ENCODE measurements at regions not wholly inside any gene's neighbourhood (a gene's known extent, or its start where the extent isn't known, plus 50 kb on each side); places are given as distances from the start of the nearest gene placed in this dataset.

DNA sequence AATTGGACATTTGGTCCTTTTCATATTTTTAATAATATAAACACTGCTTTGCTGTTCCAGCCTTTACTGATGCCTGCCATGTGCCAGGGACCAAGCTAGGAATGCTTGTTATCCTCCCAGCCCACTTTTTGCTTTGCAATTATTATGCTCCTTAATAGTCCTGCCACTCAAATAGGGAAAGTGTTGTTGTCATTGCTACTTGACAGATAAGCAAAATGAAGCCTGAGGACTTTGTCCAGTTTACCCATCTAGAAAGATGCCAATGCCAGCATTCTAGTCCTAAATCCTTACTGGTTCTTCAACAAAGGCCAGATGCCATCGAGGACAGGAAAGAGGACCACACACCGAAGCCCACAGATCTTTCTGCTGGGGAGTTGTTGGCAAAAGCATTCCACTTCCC, 246.5 kb downstream of the EMP1 start:
- ChIA-PET POLR2A (no interaction called here), CTCF (interaction anchor here (1.5 kb wide), 1 partner anchor 32 kb away, joined by 3 read pairs; no protein-coding TSS in a partner anchor)
- Histone ChIP-seq H3K4me1 (ENCODE audit: control insufficient read depth in 1 of 2, insufficient read depth in 2 of 2, low read depth in 1 of 2, low read length in 1 of 2) (no peaks in the 10 kb centered on the region), H3K9ac (no peak overlapping the region), H3K9me3 (no peaks in the 10 kb centered on the region), H3K4me3 (ENCODE audit: low read depth in 2 of 2, low read length in 1 of 2) (no peak overlapping the region), H3K4me2 (no peak overlapping the region), H3K27ac (ENCODE audit: low read depth in 2 of 2, low read length in 1 of 2) (no peak overlapping the region), H3K9me2 (no peaks in the 10 kb centered on the region), H3K79me2 (ENCODE audit: insufficient read depth) (no peaks in the 10 kb centered on the region), H4K20me1 (ENCODE audit: insufficient read depth) (no peaks in the 10 kb centered on the region), H2AFZ (ENCODE audit: low read depth) (no peak overlapping the region), H3F3A (replicated peaks; ENCODE audit: insufficient read depth) (no peaks in the 10 kb centered on the region), H3K27me3 (ENCODE audit: insufficient read depth) (no peaks in the 10 kb centered on the region; the same call in 1 of the 2 replicates), H3K36me3 (replicated peaks in 1 of 2; ENCODE audit: control insufficient read depth in 1 of 2, insufficient read depth in 2 of 2, low read length in 1 of 2) (no peaks in the 10 kb centered on the region)
- 41% methylated on average over 2 of the region's 2 CpGs for WGBS (ENCODE audit: low lambda C conversion rate)
- DNase-seq, result no peak
- TF ChIP-seq NRF1 (IDR thresholded peaks at IDR 0.05; ENCODE audit: low read depth, low read length) (no peak), YY1 (IDR thresholded peaks at IDR 0.05; ENCODE audit: low read depth) (no peak), NFIC (IDR thresholded peaks at IDR 0.05; ENCODE audit: borderline replicate concordance) (no peak), CHD2 (IDR thresholded peaks at IDR 0.05; ENCODE audit: low read length, partially characterized antibody) (no peak), POLR2AphosphoS5 (IDR thresholded peaks at IDR 0.05; ENCODE audit: low read depth, low read length) (no peak), ZBTB33 (IDR thresholded peaks at IDR 0.05; ENCODE audit: borderline replicate concordance, low read depth) (no peak), FOSL2 (IDR thresholded peaks at IDR 0.05; ENCODE audit: borderline replicate concordance, low read depth) (no peak), RCOR1 (IDR thresholded peaks at IDR 0.05; ENCODE audit: low read length) (no peak), FOXM1 (IDR thresholded peaks at IDR 0.05; ENCODE audit: low read depth) (no peak), REST (IDR thresholded peaks at IDR 0.05; ENCODE audit: low read depth, low read length) (no peak)
- TF ChIP-seq, protein P1, sequence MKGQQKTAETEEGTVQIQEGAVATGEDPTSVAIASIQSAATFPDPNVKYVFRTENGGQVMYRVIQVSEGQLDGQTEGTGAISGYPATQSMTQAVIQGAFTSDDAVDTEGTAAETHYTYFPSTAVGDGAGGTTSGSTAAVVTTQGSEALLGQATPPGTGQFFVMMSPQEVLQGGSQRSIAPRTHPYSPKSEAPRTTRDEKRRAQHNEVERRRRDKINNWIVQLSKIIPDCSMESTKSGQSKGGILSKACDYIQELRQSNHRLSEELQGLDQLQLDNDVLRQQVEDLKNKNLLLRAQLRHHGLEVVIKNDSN (IDR thresholded peaks at IDR 0.05; ENCODE audit: borderline replicate concordance, low read depth), result no peak

GRCh38 chr12:13442457-13442856, 245.9 kb downstream of the EMP1 start:
- WGBS (ENCODE audit: low lambda C conversion rate), result 53% methylated on average over 1 of the region's 1 CpG
- POLR2A ChIA-PET, result no interaction called here
- TF ChIP-seq FOXJ3 (CRISPR knock-in tag; IDR thresholded peaks at IDR 0.05) (no peak), EP300 (IDR thresholded peaks at IDR 0.05; ENCODE audit: borderline replicate concordance in 1 of 2, low read depth in 1 of 2, low read length in 1 of 2) (no peak), MAX (IDR thresholded peaks at IDR 0.05; ENCODE audit: low read depth) (no peak), JUND (IDR thresholded peaks at IDR 0.05) (no peak), SMC3 (IDR thresholded peaks at IDR 0.05; ENCODE audit: low read depth, low read length) (no peak), RAD21 (IDR thresholded peaks at IDR 0.05; ENCODE audit: low read length) (no peak), GATA2 (CRISPR knock-in tag; IDR thresholded peaks at IDR 0.05) (no peak), ZBTB33 (IDR thresholded peaks at IDR 0.05; ENCODE audit: borderline replicate concordance, low read depth) (no peak), CHD2 (IDR thresholded peaks at IDR 0.05; ENCODE audit: low read length, partially characterized antibody) (no peak), RFX5 (IDR thresholded peaks at IDR 0.05; ENCODE audit: low read length) (no peak), POLR2AphosphoS5 (IDR thresholded peaks at IDR 0.05; ENCODE audit: low read depth, low read length) (no peak), YY1 (IDR thresholded peaks at IDR 0.05; ENCODE audit: low read depth) (no peak)

More at GRCh38 chr12:13442457-13442856, 245.9 kb downstream of the EMP1 start:
- Histone ChIP-seq H3K27me3 (ENCODE audit: insufficient read depth) (no peaks in the 10 kb centered on the region; the same call in 1 of the 2 replicates), H3K36me3 (replicated peaks in 1 of 2; ENCODE audit: control insufficient read depth in 1 of 2, insufficient read depth in 2 of 2, low read length in 1 of 2) (no peaks in the 10 kb centered on the region), H3K4me1 (ENCODE audit: control insufficient read depth in 1 of 2, insufficient read depth in 2 of 2, low read depth in 1 of 2, low read length in 1 of 2) (no peaks in the 10 kb centered on the region), H3F3A (replicated peaks; ENCODE audit: insufficient read depth) (no peaks in the 10 kb centered on the region), H2AFZ (ENCODE audit: low read depth) (no peak overlapping the region), H3K9me3 (no peaks in the 10 kb centered on the region), H3K4me2 (no peak overlapping the region), H3K9me2 (no peaks in the 10 kb centered on the region), H3K79me2 (ENCODE audit: insufficient read depth) (no peaks in the 10 kb centered on the region), H3K27ac (ENCODE audit: low read depth in 2 of 2, low read length in 1 of 2) (no peak overlapping the region), H3K9ac (no peak overlapping the region), H3K4me3 (ENCODE audit: low read depth in 2 of 2, low read length in 1 of 2) (no peak overlapping the region), H4K20me1 (ENCODE audit: insufficient read depth) (no peaks in the 10 kb centered on the region)
- no peak for DNase-seq
- CTCF ChIA-PET, result no interaction called here

All from SK-N-SH (cell line).